ENCODE measurements at regions not wholly inside any gene's neighbourhood (a gene's known extent, or its start where the extent isn't known, plus 50 kb on each side); places are given as distances from the start of the nearest gene placed in this dataset.
A peak's percentile ranks its signal among the peaks of the same experiment; 100 is the strongest.
"Not testable (repeated sequence)": the region's sequence is repeated elsewhere in the genome, so short reads cannot be mapped to it uniquely, and the experiment has no call there.

DNA sequence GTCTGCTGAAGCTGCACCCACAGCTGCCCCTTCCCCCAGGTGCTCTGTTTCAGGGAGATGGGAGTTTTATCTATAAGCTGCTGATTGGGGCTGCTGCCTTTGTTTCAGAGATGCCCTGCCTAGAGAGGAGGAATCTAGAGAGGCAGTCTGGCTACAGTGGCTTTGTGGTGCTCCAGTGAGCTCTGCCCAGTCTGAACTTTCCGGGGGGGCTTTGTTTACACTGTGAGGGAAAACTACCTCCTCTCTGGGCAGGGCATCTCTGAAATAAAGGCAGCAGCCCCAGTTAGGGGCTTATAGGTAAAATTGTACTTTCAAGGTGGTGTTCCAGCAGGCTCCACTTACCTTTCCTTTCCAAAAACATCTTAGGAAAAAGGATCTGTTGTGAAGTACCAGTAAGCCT is 242.2 kb downstream of the SPRY1 start:
- DNase-seq (ENCODE audit: low spot score), result no peak

DNA sequence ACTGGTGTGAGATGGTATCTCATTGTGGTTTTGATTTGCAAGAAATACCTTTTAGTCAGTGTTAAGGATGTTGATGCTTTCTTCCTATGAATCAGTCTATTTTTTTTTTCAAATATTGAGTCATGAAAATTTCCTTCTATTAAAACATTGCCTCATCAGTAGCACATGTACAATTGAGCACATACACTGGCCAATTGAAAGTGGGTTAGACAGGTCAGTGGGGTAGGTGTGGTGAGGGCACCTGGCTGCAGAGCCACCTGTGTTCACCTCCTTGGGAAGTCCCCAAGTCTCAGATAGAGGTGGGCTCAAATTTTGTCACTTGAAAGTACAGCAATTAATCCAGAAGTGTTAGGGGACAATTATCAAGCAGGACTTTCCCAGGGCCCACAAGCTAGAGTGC is 243.7 kb downstream of the SPRY1 start:
- no peak for DNase-seq (ENCODE audit: low spot score)

DNA sequence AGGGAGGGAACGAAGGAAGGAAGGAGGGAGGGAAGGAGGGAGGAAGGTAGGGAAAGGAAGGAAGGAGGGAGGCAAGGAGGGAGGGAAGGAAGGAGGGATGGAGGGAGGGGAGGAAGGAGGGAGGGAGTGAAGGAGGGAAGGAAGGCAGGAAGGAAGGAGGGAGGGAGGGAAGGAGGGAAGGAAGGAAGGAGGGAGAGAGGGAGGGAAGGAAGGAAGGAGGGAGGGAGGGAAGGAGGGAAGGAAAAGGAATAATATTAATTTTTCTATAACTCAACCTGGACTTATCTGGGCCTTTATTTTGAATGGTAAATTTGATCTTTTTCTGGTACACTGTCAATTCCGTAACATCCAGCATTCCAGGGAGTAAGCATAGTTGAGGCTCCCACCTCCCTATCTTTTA is 244.2 kb downstream of the SPRY1 start:
- DNase-seq (ENCODE audit: low spot score), result no peak

DNA sequence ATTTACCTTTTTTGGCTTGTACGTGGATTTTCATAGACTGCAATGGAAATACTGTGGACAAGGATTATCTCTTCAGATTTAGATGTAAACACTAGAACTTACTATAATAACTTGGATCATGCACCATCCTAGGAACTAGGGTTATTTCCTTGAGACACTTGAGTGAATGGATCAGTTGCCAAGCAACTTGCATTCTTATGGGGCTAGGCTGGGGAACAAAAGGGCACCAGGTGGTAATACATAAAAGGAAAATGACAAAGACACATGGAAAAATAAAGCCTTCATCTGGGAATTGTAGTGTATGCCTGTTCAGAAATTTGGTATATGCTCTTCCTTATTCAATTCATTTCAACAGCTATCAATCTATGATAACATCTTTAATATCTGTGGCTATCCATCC is 247.1 kb downstream of the SPRY1 start:
- no peak for DNase-seq (ENCODE audit: low spot score)

DNA sequence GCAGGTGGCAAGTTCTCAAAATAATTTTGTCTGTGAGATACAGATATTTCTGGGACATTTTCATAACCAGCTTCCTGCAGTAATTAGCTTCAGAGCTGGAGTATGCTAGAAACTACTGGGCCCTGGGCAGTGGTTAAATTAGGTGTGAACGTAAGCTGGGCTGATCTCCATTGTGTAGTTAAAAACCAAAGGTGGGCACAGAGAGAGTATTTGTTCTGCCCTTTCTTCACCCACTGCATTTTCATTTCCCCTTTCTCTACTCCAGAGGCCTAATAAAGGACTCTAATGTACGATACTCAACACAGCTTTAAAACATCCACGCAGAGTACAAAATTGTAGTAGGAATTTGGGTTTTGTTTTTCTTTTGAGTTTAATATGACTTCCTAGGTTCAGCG is 252.7 kb downstream of the SPRY1 start:
- DNase-seq (ENCODE audit: low spot score), result no peak

DNA sequence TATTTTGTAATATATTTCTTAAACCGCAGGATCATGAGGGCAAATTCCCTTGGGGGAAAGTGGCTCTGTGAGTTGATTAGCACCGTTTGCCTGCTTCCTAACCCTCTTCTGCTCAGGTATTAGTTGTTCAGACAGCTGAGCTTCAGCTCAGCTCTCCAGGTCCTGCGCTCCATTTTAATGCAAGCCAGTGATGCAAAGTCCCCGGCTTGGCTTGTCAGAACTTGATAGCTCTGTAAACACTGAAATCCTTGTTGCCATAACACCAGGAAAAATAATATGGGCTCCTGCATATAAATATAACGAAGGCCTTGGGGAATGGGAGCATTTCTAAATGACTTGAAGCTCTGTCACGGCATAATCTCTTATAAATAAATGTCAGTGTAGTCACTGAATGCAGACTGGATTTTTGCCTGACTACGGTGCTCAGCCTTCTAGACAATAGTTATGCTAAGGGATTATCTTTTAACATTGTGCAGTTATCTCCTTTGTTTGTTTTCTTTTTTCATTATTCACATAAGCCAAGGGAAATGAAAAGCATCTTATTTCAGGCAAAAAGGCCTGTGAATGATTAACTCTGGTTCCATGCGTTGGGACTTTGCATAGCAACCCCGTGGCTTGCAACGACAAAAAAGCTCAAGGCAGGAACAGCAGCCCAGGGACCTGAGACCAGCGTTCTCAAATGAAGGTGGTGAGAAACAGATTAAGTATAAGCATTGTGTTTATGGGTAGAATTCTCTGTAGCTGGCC is 253.2 kb downstream of the SPRY1 start:
- DNase-seq (ENCODE audit: low spot score), result no peak

DNA sequence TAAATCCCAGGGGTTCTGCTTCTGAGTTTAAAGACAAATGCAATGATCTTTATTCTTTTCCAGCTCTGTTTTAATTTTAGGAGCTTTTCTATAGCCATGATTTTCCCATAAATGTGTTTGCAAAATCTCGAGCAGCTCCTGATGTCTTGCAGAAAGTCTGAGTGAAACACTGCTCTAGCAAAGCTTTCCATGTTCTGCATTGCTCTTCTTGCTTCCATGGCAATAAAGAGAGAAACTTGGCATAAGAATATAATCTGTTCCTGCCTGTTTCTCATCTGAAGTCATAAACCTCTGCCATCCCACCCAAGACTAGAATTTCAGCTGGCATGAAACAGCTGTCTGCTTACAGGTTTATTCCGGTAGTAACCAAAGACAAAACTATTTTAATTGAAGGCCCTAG is 254.5 kb downstream of the SPRY1 start:
- no peak for DNase-seq (ENCODE audit: low spot score)

DNA sequence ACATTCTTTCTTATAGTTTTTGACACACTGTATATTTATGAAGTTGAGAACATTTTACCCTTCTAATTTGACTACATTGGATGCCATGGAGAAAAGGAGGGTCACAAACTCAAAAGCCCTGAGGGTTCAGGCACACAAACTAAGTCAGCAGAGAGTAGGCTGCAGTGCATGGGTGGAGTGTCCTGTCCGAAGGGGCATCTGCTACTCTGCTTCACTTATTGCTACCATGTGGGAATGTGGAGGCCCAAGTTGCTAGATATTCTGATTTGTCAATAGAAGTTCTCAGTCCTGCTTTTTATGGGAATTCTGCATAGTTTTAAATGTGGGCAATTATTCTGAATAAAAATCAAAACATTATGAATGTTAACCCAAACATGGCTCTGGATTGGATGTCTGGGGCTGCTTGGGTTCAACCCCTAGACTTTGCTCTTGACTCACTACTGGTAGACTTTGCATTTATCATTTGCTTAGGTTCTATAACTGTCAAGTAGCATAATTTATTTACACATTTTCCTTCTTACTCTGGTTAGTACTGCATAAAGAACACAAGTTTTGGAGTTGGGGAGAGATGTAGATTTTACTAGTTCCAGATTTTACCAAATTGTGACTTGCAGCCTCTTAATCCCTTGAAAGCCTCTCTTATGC is 255.1 kb downstream of the SPRY1 start:
- no peak for DNase-seq (ENCODE audit: low spot score)

DNA sequence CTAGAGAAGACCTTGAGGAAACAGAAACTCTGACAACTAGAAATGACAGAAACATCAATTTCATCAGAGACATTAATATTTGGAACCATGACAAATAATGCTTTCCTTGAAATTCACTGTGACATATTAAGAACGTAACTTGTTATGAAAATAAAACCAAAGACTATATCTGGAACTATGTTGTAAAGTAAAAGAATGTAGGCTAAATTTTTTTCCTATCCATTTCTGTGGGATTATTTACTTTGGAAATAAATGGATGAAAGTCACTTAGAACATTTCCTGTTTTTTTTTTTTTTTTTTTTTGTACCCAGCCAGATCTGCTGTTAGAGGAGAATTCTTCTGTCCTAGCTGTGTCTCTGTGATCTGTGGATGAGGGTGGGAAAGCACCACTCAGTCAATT is 255.9 kb downstream of the SPRY1 start:
- no peak for DNase-seq (ENCODE audit: low spot score)

DNA sequence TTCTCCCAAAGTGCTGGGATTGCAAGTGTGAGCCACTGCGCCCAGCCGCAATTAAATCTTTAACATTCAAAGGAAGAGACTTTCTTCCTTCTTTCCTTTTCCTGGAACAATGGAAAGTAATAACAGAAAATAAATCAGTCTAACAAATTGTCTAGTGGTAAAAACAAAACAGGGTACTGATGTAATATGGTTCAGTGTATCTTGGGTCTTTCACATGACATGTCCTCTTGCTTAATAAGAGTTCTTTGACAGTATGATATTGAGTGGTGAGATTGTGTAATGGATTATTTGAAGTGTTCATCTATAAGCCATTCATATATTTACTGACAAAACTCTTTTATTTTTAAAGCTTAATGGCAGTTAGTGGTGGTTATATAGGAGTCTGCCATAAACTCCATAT is 256.6 kb downstream of the SPRY1 start:
- DNase-seq (ENCODE audit: low spot score), result no peak

DNA sequence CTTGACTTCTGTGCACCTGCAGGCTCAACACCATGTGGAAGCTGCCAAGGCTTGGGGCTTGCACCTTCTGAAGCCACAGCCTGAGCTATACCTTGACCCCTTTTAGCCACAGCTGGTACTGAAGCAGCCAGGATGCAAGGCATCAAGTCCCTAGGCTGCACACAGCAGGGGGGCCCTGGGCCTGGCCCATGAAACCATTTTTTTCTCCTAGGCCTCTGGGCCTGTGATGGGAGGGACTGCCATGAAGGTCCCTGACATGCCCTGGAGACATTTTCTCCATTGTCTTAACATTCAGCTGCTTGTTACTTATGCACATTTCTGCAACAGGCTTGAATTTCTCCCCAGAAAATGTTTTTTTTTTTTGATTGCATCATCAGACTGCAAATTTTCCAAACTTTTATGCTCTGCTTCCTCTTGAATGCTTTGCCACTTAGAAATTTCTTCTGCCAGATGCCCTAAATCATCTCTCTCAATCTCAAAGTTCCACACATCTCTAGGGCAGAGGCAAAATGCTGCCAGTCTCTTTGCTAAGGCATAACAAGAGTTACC is 260.2 kb downstream of the SPRY1 start:
- not testable (repeated sequence) for DNase-seq (ENCODE audit: low spot score)

DNA sequence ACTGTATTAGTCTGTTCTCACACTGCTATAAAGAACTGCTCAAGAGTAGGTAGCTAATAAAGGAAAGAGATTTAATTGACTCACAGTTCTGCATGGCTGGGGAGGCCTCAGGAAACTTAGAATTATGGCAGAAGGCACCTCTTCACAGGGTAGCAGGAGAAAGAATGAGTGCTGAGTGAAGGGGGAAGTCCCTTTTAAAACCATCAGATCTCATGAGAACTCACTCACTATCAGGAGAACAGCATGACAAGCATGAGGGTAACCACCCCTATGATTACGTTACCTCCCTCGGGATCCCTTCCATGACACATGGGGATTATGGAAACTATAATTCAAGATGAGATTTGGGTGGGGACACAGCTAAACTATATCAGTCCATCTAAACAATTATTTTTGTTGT is 261.0 kb downstream of the SPRY1 start:
- DNase-seq (ENCODE audit: low spot score), result not testable (repeated sequence)

DNA sequence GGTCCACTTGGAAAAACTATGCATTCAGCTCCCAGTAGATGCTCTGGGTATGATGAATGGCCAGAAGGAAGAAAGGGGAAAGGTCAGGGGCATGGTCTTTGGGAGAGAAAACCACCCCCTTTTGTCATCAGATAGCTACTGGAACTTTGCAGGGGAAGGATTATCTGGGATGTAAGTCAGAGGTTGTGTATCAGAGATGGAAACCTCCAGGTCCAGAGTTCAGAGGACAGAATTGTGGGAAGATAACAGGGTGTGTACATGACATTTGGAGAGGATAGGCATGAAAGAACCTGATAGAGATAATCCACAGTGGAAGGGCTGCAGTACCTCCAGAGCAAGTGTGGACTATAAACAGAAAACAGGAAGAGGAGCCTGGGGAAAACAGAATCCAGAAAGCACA is 262.7 kb downstream of the SPRY1 start:
- no peak for DNase-seq (ENCODE audit: low spot score)

DNA sequence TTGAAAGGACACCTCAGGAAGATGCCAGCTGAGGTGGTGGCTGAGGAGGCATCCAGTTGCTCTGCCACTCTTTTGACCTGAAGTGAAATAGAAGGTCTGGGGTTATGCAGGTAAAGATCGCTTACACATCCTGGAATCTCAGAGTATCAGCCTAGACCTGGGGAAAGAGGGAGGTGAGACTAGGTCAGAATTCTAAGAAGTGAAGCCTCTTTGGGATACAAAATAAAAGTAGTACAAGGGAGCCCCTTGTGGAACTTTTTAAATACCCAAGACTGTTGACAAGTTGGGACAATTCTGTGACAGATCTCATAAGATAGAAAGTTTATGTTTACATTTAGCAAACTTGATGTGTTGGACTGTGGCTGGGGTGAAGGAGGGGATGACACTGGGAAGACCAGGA is 263.1 kb downstream of the SPRY1 start:
- no peak for DNase-seq (ENCODE audit: low spot score)

DNA sequence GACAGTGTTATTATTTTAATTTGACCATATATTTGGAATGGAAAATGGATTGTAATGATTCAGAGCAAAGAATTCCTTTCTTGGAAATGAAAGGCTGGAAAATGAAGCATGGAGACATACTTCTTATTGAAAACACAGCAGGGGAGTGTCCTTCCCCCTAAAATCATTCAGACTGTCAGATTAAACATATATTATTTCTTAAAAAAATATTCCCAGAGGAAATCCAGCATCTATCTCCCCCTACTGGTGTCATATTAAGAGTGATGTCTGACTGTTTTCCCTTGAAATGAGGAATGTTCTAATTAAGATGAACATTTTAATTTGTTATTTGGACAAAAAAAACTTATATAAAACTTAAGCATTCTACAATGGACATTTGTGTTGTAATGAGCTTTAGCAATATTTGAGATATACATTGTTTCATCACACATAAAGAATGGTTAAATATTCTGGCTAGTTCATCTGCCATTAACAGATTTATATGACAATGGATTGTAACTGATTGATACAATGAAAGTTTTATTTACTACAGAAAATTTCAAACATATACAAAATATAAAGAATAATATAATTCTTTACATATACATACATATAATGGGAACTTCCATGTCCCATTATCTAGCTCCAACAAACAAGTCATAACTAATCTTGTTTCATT is 264.6 kb downstream of the SPRY1 start:
- DNase-seq (ENCODE audit: low spot score), result no peak

DNA sequence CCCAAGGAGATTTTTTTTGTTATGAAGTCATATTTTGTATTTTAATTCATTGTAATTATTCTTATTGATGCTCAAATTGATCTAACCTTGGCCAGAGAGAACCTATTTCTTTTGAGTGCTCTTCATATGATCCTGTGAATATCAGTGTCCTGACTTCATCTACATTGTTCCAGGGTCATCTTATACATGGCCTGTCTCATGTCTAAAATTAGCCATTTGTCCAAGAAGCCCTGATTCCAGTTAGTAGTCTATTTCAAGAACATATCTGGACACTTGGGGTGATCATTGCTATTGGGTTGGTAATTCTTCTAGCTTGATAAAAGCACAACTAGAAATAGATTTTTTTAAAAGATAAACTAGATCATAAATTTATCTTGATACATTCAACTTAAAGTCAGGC is 266.2 kb downstream of the SPRY1 start:
- no peak for DNase-seq (ENCODE audit: low spot score)

DNA sequence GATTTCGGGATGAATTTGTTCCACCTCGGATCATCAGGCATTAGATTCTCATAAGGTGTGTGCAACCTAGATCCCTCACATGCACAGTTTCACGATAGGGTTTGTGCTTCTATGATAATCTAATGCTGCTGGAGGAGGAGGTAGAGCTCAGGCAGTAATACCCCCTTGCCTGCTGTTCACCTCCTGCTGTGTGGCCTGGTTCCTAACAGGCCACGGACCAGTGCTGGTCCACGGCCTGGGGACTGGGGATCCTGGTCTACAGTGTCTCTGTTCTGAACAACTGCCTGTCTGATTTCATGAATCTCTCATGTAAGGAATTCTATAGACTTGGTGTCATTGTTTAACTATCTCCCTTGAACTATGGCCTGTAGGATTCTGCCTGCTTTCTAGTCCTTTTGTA is 269.9 kb downstream of the SPRY1 start:
- no peak for DNase-seq (ENCODE audit: low spot score)

DNA sequence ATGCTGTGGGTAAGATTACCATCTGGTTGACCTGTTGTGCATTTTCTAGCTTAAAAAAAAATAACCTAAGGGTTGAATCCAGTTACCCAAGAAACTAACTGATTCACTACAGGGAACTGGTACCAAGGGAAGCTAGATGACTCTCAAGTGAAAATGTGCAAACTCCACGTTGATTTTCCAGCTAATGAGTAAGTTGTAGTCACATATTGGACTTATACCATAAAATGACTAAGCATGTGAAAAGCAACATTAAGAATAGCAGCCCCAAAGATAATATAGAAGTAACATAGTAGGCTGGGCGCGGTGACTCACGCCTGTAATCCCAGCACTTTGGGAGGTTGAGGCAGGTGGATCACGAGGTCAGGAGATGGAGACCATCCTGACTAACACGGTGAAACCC is 270.9 kb downstream of the SPRY1 start:
- peak; percentile 4 for DNase-seq (ENCODE audit: low spot score)

DNA sequence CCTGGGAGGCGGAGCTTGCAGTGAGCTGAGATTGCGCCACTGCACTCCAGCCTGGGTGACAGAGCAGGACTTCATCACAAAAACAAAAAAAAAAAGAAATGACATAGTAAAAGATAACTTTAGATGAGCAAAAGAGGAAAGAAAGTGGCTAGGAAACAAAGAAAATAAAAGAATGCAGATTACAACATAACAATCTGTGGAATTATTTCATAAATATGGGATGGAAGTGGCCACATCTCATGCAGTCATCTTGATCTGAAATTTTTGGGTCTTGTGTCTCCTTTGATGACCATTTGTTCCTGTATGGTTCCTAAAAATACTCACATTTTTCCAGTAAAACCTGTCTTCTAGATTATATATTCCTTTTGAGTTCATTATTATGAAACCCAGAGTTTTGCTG is 271.4 kb downstream of the SPRY1 start:
- DNase-seq (ENCODE audit: low spot score), result no peak

DNA sequence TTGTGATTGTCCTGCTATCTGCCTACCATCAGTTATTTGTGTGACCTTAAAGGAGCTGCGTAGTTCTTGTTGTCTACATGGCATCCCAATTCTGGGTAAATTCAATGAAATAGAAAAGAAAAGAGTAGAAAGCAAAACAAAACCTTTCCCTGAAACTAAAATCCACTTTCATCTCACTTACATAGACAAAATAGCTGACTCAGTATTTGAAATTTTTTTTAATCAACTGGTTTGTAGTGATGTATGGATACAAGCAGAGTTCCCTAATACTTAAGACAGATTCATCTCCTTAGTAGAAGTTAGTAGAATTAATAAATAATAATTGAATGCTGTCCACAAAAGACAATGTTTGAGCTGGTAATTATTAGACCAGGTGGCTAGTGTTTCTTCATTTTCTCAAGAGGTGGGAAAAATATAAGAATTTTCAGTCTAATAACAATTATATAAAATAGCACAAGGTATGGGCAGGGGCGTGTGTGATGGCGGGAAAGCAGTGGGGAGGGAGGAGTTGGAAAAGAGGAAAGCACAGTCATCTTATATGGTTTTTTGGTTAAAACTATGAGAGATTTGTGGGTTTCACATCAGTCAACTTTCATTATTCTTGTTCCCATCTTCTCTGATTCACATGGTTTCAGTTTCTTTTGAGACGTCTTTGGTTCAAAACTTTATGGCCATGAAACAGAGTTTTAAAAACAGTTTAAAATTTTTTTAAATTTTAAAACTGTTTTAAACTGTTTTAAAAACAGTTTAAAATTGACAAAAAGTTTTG is 275.2 kb downstream of the SPRY1 start:
- no peak for DNase-seq (ENCODE audit: low spot score)

DNA sequence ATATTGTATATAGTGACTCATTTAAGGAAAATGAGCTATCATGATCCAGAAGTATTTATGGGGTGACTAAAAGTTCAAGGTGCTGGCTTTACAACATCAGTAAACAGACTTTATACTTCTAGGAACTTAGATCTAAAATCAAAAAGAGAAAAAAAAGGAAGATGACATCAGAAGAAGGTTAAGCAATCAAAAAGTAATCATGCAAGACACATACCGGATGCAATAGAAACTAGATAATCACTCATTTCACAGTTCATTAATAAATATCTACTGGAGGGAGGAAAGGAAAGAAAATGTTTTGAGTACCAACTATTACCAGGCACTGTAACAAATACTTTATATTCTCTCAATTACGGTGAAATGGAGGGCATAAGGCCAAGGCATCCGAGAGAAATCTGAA is 276.4 kb downstream of the SPRY1 start:
- DNase-seq (ENCODE audit: low spot score), result no peak

DNA sequence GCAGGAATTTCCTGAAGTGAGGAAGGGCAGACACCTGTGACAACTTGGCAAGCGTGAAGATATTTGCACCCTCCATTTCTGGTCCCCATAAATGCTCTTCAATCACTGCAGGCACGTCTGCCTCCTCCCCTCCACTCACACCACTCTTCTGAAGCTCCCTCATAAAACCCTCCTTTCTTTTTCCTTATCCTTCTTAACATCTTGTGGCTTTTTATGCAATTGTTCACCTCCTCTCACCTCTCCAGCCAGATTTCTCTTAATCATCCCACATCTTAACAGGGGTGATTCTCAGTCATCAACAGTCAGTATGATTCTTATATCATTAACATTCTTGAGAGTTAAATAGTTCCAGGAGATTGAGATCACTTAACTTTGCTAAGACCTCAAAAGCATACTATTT is 277.4 kb downstream of the SPRY1 start:
- DNase-seq (ENCODE audit: low spot score), result peak; percentile 24

Measured in A172 (cell line).